Stimulated activated naive B cell treated with anti-CD40 and anti-IgM and Interleukin-4, amounts not matched to agents 10 μg/mL and 1 μg/mL and 100 μg/mL, for 72 hours (primary cell): ENCODE measurements at regions not wholly inside any gene's neighbourhood (a gene's known extent, or its start where the extent isn't known, plus 50 kb on each side); places are given as distances from the start of the nearest gene placed in this dataset.
A peak's percentile ranks its signal among the peaks of the same experiment; 100 is the strongest.

Experiments used
- ATAC-seq, 2 donors: fragments of 150-1000 bp; cut with Tn5 transposase; replicated peaks; 2 replicates each; pipeline ENCODE4 v1.10.0; 2021; ENCODE audit warnings: moderate library complexity in 1 of 2
- DNase-seq: peaks from one replicate; pipeline ENCODE4 v3.0.0; 2021
- H3K27ac Mint-ChIP-seq: one replicate; pipeline ENCODE4 v1.8.0; 2022; ENCODE audit warnings: mild to moderate bottlenecking, mixed read lengths
- H3K27me3 Mint-ChIP-seq, 2 donors: one replicate each; pipeline ENCODE4 v1.8.0; 2022; ENCODE audit warnings: mixed read lengths in 2 of 2
- H3K36me3 Mint-ChIP-seq, 2 donors: one replicate each; pipeline ENCODE4 v1.8.0; 2022; ENCODE audit warnings: mixed read lengths in 2 of 2, mild to moderate bottlenecking in 1 of 2
- H3K4me1 Mint-ChIP-seq, 2 donors: one replicate each; pipeline ENCODE4 v1.8.0; 2022; ENCODE audit warnings: mixed read lengths in 2 of 2, mild to moderate bottlenecking in 1 of 2
- H3K4me3 Mint-ChIP-seq, 2 donors: one replicate each; pipeline ENCODE4 v1.8.0; 2022; ENCODE audit warnings: mild to moderate bottlenecking in 2 of 2, mixed read lengths in 2 of 2, moderate library complexity in 1 of 2
- H3K9me3 Mint-ChIP-seq, 2 donors: one replicate each; pipeline ENCODE4 v1.8.0; 2022; ENCODE audit warnings: mixed read lengths in 2 of 2, mild to moderate bottlenecking in 1 of 2

- peaks cover 0 to 6% of the 10 kb centered on the region in 2 donors for H3K4me1 Mint-ChIP-seq
- H3K36me3 Mint-ChIP-seq, result no peaks in the 10 kb centered on the region
- peaks cover 7 to 11% of the 10 kb centered on the region in 2 donors for H3K27me3 Mint-ChIP-seq
- no peak overlapping the region for H3K4me3 Mint-ChIP-seq
- DNase-seq (no peak), ATAC-seq (no peak)
- H3K9me3 Mint-ChIP-seq, result peaks cover 0 to 2% of the 10 kb centered on the region in 2 donors
- H3K27ac Mint-ChIP-seq, result no peak overlapping the region
These were observed 210.7 kb upstream of the TNP1 start for GRCh38 chr2:217070611-217071010.

- H3K9me3 Mint-ChIP-seq, result peaks cover 0 to 2% of the 10 kb centered on the region in 2 donors
- H3K27me3 Mint-ChIP-seq, result peaks cover 7 to 8% of the 10 kb centered on the region in 2 donors
- no peak overlapping the region for H3K27ac Mint-ChIP-seq
- peaks cover 0 to 1% of the 10 kb centered on the region in 2 donors for H3K4me1 Mint-ChIP-seq
- DNase-seq, result no peak
- ATAC-seq, result no peak
- H3K36me3 Mint-ChIP-seq, result no peaks in the 10 kb centered on the region
- H3K4me3 Mint-ChIP-seq, result no peak overlapping the region
These were observed 210.2 kb upstream of the TNP1 start for GRCh38 chr2:217070043-217070430.

GRCh38 chr2:217069263-217070042 is 209.6 kb upstream of the TNP1 start:
- Mint-ChIP-seq H3K27ac (no peak overlapping the region), H3K4me3 (no peak overlapping the region), H3K9me3 (peaks cover 0 to 2% of the 10 kb centered on the region in 2 donors), H3K36me3 (no peaks in the 10 kb centered on the region), H3K27me3 (peaks cover 6 to 7% of the 10 kb centered on the region in 2 donors), H3K4me1 (peaks cover 0 to 4% of the 10 kb centered on the region in 2 donors)
- no peak for DNase-seq
- ATAC-seq, result no peak

- ATAC-seq, result no peak
- H3K36me3 Mint-ChIP-seq, result no peaks in the 10 kb centered on the region
- H3K9me3 Mint-ChIP-seq, result peaks cover 0 to 2% of the 10 kb centered on the region in 2 donors
- DNase-seq, result no peak
- no peak overlapping the region for H3K27ac Mint-ChIP-seq
- H3K4me3 Mint-ChIP-seq, result no peak overlapping the region
- peaks cover 0 to 8% of the 10 kb centered on the region in 2 donors for H3K4me1 Mint-ChIP-seq
- peaks cover 7 to 8% of the 10 kb centered on the region in 2 donors for H3K27me3 Mint-ChIP-seq
These were observed 208.9 kb upstream of the TNP1 start for GRCh38 chr2:217068677-217069250.

- ATAC-seq (no peak), DNase-seq (no peak)
- Mint-ChIP-seq H3K27me3 (peaks cover 13 to 16% of the 10 kb centered on the region in 2 donors), H3K9me3 (peaks cover 0 to 2% of the 10 kb centered on the region in 2 donors), H3K27ac (no peak overlapping the region), H3K4me1 (peaks cover 4 to 8% of the 10 kb centered on the region in 2 donors), H3K36me3 (no peaks in the 10 kb centered on the region), H3K4me3 (no peak overlapping the region)
These were observed 207.9 kb upstream of the TNP1 start for GRCh38 chr2:217067787-217068186.

- H3K27ac Mint-ChIP-seq, result no peak overlapping the region
- peaks cover 4 to 8% of the 10 kb centered on the region in 2 donors for H3K4me1 Mint-ChIP-seq
- ATAC-seq, result no peak
- peaks cover 13 to 16% of the 10 kb centered on the region in 2 donors for H3K27me3 Mint-ChIP-seq
- H3K9me3 Mint-ChIP-seq, result peaks cover 0 to 2% of the 10 kb centered on the region in 2 donors
- H3K36me3 Mint-ChIP-seq, result no peaks in the 10 kb centered on the region
- no peak overlapping the region for H3K4me3 Mint-ChIP-seq
- DNase-seq, result no peak
These were observed 206.8 kb upstream of the TNP1 start for GRCh38 chr2:217066510-217067270.

- Mint-ChIP-seq H3K4me1 (peaks cover 4 to 8% of the 10 kb centered on the region in 2 donors), H3K36me3 (no peaks in the 10 kb centered on the region), H3K27ac (no peak overlapping the region), H3K27me3 (peaks cover 13 to 16% of the 10 kb centered on the region in 2 donors), H3K9me3 (peaks cover 0 to 2% of the 10 kb centered on the region in 2 donors), H3K4me3 (no peak overlapping the region)
- ATAC-seq (no peak), DNase-seq (no peak)
These were observed 206.0 kb upstream of the TNP1 start for GRCh38 chr2:217065695-217066405.

GRCh38 chr2:217065012-217065290 is 205.1 kb upstream of the TNP1 start:
- H3K4me1 Mint-ChIP-seq, result peaks cover 4 to 8% of the 10 kb centered on the region in 2 donors
- H3K36me3 Mint-ChIP-seq, result no peaks in the 10 kb centered on the region
- H3K9me3 Mint-ChIP-seq, result peaks cover 0 to 2% of the 10 kb centered on the region in 2 donors
- DNase-seq (no peak), ATAC-seq (no peak)
- peaks cover 13 to 16% of the 10 kb centered on the region in 2 donors for H3K27me3 Mint-ChIP-seq
- no peak overlapping the region for H3K27ac Mint-ChIP-seq
- no peak overlapping the region for H3K4me3 Mint-ChIP-seq

- Mint-ChIP-seq H3K27me3 (peaks cover 13 to 16% of the 10 kb centered on the region in 2 donors), H3K36me3 (no peaks in the 10 kb centered on the region), H3K9me3 (peaks cover 0 to 2% of the 10 kb centered on the region in 2 donors), H3K4me3 (no peak overlapping the region), H3K27ac (no peak overlapping the region), H3K4me1 (peaks cover 4 to 8% of the 10 kb centered on the region in 2 donors)
- DNase-seq, result no peak
- ATAC-seq, result peak in 1 of 2 donors; percentile 60
These were observed 204.6 kb upstream of the TNP1 start for GRCh38 chr2:217064234-217065011.

GRCh38 chr2:217063238-217063755 is 203.4 kb upstream of the TNP1 start:
- H3K4me1 Mint-ChIP-seq, result peaks cover 4 to 8% of the 10 kb centered on the region in 2 donors
- peaks cover 0 to 2% of the 10 kb centered on the region in 2 donors for H3K9me3 Mint-ChIP-seq
- H3K36me3 Mint-ChIP-seq, result no peaks in the 10 kb centered on the region
- no peak overlapping the region for H3K27ac Mint-ChIP-seq
- H3K4me3 Mint-ChIP-seq, result no peak overlapping the region
- no peak for ATAC-seq
- DNase-seq, result no peak
- peaks cover 13 to 24% of the 10 kb centered on the region in 2 donors for H3K27me3 Mint-ChIP-seq

- Mint-ChIP-seq H3K4me3 (no peak overlapping the region), H3K36me3 (no peaks in the 10 kb centered on the region), H3K9me3 (peaks cover 0 to under 1% of the 10 kb centered on the region in 2 donors), H3K4me1 (peaks cover 4 to 8% of the 10 kb centered on the region in 2 donors), H3K27ac (no peak overlapping the region), H3K27me3 (peaks cover 17 to 29% of the 10 kb centered on the region in 2 donors)
- DNase-seq (no peak), ATAC-seq (no peak)
These were observed 202.9 kb upstream of the TNP1 start for GRCh38 chr2:217062768-217063167.

GRCh38 chr2:217061916-217062505 is 202.1 kb upstream of the TNP1 start:
- H3K27ac Mint-ChIP-seq, result no peak overlapping the region
- ATAC-seq (no peak), DNase-seq (no peak)
- no peak overlapping the region for H3K4me3 Mint-ChIP-seq
- H3K36me3 Mint-ChIP-seq, result no peaks in the 10 kb centered on the region
- peaks cover 21 to 36% of the 10 kb centered on the region in 2 donors for H3K27me3 Mint-ChIP-seq
- H3K4me1 Mint-ChIP-seq, result peaks cover 4 to 8% of the 10 kb centered on the region in 2 donors
- H3K9me3 Mint-ChIP-seq, result no peaks in the 10 kb centered on the region

GRCh38 chr2:217060951-217061547 is 201.2 kb upstream of the TNP1 start:
- no peak overlapping the region for H3K27ac Mint-ChIP-seq
- H3K4me1 Mint-ChIP-seq, result peaks cover 4 to 8% of the 10 kb centered on the region in 2 donors
- H3K36me3 Mint-ChIP-seq, result no peaks in the 10 kb centered on the region
- H3K27me3 Mint-ChIP-seq, result peaks cover 14 to 29% of the 10 kb centered on the region in 2 donors
- no peak overlapping the region for H3K4me3 Mint-ChIP-seq
- DNase-seq, result no peak
- no peaks in the 10 kb centered on the region for H3K9me3 Mint-ChIP-seq
- ATAC-seq, result no peak
